ENCODE measurements at regions not wholly inside any gene's neighbourhood (a gene's known extent, or its start where the extent isn't known, plus 50 kb on each side); places are given as distances from the start of the nearest gene placed in this dataset.

- TF ChIP-seq CTCF (IDR thresholded peaks at IDR 0.05; ENCODE audit: low read depth, low read length, missing input control) (no peak), MAX (IDR thresholded peaks at IDR 0.05) (no peak), REST (IDR thresholded peaks at IDR 0.05) (no peak), SP1 (IDR thresholded peaks at IDR 0.05) (no peak), TAF1 (conservative IDR thresholded peaks at IDR 0.05) (no peak), FOXA1 (IDR thresholded peaks at IDR 0.05) (no peak), ZBTB33 (IDR thresholded peaks at IDR 0.05) (no peak), JUND (IDR thresholded peaks at IDR 0.05) (no peak), YY1 (IDR thresholded peaks at IDR 0.05) (no peak), ATF3 (IDR thresholded peaks at IDR 0.05) (no peak), RAD21 (IDR thresholded peaks at IDR 0.05) (no peak), RXRA (IDR thresholded peaks at IDR 0.05) (no peak), EGR1 (IDR thresholded peaks at IDR 0.05; ENCODE audit: low read depth in 2 of 2) (no peak)
Measured at GRCh38 chr11:70736937-70737640, 338.8 kb downstream of the CTTN start.

Data from liver (tissue), 3 donors.